GM12891 (cell line): ENCODE measurements at regions not wholly inside any gene's neighbourhood (a gene's known extent, or its start where the extent isn't known, plus 50 kb on each side); places are given as distances from the start of the nearest gene placed in this dataset.

Experiments used
- POLR2A ChIP-seq: IDR thresholded peaks from 2 replicates; pipeline ENCODE4 v1.6.1; 2011; ENCODE audit warnings: low read depth, low read length, control low read depth
- SPI1 ChIP-seq: IDR thresholded peaks from 2 replicates; pipeline ENCODE4 v1.6.1; 2011; ENCODE audit warnings: low read depth, low read length, control low read depth

- TF ChIP-seq POLR2A (no peak), SPI1 (no peak)
Observed at GRCh38 chr2:133970641-133971040, 283.2 kb upstream of the MGAT5 start.
